ENCODE measurements at regions not wholly inside any gene's neighbourhood (a gene's known extent, or its start where the extent isn't known, plus 50 kb on each side); places are given as distances from the start of the nearest gene placed in this dataset.
"Not testable (repeated sequence)": the region's sequence is repeated elsewhere in the genome, so short reads cannot be mapped to it uniquely, and the experiment has no call there.

- not testable (repeated sequence) for TF ChIP-seq POLR2A, CTCF, POLR2AphosphoS5, EP300 (IDR thresholded peaks at IDR 0.05)
Observed at GRCh38 chr5:62250085-62250484, 55.9 kb upstream of the KIF2A start.
